ENCODE measurements at regions not wholly inside any gene's neighbourhood (a gene's known extent, or its start where the extent isn't known, plus 50 kb on each side); places are given as distances from the start of the nearest gene placed in this dataset.

DNA sequence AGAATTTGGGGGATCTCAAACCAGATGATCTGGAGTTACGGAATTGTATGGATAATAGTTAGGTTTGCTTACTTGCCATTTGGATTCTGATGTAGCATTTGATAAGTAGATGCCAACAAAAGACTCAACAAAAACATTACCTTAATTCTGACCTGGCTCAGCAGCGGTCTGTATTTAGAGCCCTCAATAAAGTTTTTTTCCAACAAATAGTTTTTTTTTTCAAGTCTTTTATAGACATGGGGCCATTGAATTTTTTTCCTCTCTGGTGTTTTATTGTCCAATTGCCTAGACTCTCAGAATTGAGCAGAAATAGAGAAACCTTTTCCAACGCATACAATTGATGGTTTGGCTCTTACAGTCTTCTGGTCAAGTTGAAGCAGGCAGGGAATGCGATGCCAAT is 192.8 kb upstream of the GAS1 start:
- no peaks in the 10 kb centered on the region for H3K4me1 ChIP-seq
- intact Hi-C loops (cut with DNase I; ENCODE audit: low total_unique reads), result no loop called here
- no peaks in the 10 kb centered on the region for H3K36me3 ChIP-seq
- no peak for DNase-seq
- H3K4me3 ChIP-seq, result no peak overlapping the region
- H3K9me3 ChIP-seq, result no peaks in the 10 kb centered on the region
- H3K27me3 ChIP-seq, result no peaks in the 10 kb centered on the region
- no peak overlapping the region for H3K27ac ChIP-seq
- TF ChIP-seq, protein P1, sequence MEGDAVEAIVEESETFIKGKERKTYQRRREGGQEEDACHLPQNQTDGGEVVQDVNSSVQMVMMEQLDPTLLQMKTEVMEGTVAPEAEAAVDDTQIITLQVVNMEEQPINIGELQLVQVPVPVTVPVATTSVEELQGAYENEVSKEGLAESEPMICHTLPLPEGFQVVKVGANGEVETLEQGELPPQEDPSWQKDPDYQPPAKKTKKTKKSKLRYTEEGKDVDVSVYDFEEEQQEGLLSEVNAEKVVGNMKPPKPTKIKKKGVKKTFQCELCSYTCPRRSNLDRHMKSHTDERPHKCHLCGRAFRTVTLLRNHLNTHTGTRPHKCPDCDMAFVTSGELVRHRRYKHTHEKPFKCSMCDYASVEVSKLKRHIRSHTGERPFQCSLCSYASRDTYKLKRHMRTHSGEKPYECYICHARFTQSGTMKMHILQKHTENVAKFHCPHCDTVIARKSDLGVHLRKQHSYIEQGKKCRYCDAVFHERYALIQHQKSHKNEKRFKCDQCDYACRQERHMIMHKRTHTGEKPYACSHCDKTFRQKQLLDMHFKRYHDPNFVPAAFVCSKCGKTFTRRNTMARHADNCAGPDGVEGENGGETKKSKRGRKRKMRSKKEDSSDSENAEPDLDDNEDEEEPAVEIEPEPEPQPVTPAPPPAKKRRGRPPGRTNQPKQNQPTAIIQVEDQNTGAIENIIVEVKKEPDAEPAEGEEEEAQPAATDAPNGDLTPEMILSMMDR (IDR thresholded peaks at IDR 0.05), result no peak

DNA sequence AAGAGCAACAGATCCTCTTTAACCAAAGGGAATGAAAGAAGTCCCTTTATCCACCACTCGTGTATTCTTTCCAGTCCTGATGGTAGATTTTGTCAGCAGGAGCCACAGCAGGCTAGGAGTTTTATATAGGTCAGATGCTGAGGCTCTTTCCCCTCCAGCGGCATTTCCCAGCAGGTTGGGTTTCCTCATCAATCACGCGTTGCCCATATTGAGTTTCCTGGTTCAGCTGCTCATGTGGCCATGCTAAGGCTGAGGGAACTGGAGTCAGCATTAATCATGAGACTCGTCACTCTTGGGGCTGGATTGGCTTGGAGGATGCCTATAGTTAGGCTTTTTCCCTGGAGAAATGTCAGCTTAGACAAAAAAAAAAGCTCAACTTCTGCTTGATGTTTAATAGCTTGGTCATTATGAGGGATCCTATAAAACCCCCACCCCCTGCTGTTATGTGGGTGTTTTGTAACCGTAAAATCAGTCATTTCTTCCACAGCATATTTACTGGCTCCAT is 193.4 kb upstream of the GAS1 start:
- Histone ChIP-seq H3K9me3 (no peaks in the 10 kb centered on the region), H3K27me3 (no peaks in the 10 kb centered on the region), H3K36me3 (no peaks in the 10 kb centered on the region), H3K27ac (no peak overlapping the region), H3K4me3 (no peak overlapping the region), H3K4me1 (no peaks in the 10 kb centered on the region)
- TF ChIP-seq, protein P1 (IDR thresholded peaks at IDR 0.05), result no peak
- intact Hi-C loops (cut with DNase I; ENCODE audit: low total_unique reads), result no loop called here
- DNase-seq, result no peak

DNA sequence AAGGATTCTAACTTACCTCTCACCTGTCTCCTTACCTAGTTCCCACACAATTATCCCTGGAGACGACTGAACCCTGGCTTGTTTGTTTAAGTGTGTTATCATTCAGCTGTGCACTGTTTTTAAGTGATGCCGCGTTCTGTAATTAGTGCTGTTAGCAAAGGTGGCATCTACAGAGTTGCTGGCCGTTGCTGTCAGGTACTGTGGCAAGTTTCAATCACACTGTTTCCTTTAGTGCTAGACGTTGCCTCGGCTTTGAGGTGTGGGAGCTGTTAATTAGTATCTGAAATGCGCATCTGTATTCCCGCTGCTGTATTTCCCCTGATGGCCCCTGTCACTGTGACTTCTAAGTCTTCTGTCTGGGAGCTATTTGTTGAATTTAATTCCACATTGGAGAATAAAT is 193.8 kb upstream of the GAS1 start:
- H3K27me3 ChIP-seq, result no peaks in the 10 kb centered on the region
- H3K36me3 ChIP-seq, result no peaks in the 10 kb centered on the region
- H3K4me1 ChIP-seq, result no peaks in the 10 kb centered on the region
- TF ChIP-seq, protein P1 (IDR thresholded peaks at IDR 0.05), result no peak
- no peaks in the 10 kb centered on the region for H3K9me3 ChIP-seq
- no peak for DNase-seq
- intact Hi-C loops (cut with DNase I; ENCODE audit: low total_unique reads), result no loop called here
- no peak overlapping the region for H3K27ac ChIP-seq
- no peak overlapping the region for H3K4me3 ChIP-seq

DNA sequence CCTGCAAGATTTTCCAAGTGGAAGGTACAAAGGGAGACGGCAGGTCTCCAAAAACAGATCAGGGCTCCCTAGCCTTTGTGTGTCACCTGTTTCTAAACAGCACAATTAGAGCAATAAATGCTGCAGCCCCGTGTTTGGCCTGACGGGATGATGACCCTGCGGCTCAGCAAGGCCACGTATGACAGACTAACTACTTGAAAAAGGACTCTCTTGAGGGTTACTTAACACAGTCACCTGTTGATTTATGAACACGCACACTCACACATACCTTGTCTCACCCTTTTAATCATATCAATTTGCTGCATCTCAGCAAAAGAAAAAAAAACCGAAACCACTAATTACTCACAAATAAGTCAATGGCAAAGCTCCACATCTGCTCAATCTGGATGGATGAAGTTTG is 199.6 kb upstream of the GAS1 start:
- Histone ChIP-seq H3K36me3 (no peaks in the 10 kb centered on the region), H3K4me3 (no peak overlapping the region), H3K9me3 (no peaks in the 10 kb centered on the region), H3K4me1 (peaks cover 0 to 17% (median 14%) of the 10 kb centered on the region in 4 donors), H3K27me3 (no peaks in the 10 kb centered on the region), H3K27ac (peak overlapping the region in 1 of 2 donors; percentile 88)
- TF ChIP-seq, protein P1 (IDR thresholded peaks at IDR 0.05), result no peak
- intact Hi-C loops (cut with DNase I; ENCODE audit: low total_unique reads), result no loop called here
- DNase-seq, result no peak

DNA sequence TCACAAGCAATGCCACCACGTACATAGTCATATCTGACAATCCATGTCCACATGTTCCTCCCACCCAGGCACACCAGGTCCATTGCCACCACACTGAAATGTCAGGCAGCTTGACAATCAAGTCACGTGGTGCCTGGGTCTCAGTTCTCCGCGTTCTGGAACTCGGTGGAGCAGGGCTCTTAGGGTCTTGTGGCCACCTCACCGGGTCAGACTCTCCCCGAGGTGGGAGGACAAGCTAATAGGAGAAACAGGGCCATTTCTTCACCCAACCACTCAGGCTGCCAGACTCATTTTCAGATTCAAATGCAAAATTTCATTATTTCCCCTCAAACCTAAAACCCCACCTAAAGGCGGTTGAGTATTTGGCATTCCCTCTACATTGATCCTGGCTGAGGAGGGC is 200.5 kb upstream of the GAS1 start:
- no peaks in the 10 kb centered on the region for H3K36me3 ChIP-seq
- H3K27me3 ChIP-seq, result no peaks in the 10 kb centered on the region
- H3K4me1 ChIP-seq, result peaks cover 0 to 17% (median 14%) of the 10 kb centered on the region in 4 donors
- intact Hi-C loops (cut with DNase I; ENCODE audit: low total_unique reads), result no loop called here
- H3K27ac ChIP-seq, result peak overlapping the region; percentile 88 to 93
- peak overlapping the region; percentile 42 to 57 for H3K4me3 ChIP-seq
- TF ChIP-seq, protein P1 (IDR thresholded peaks at IDR 0.05), result no peak
- H3K9me3 ChIP-seq, result no peaks in the 10 kb centered on the region
- DNase-seq, result no peak

All from tibial artery (tissue), 4 donors.